Fibroblast of skin of left quadriceps (primary cell): ENCODE measurements at regions not wholly inside any gene's neighbourhood (a gene's known extent, or its start where the extent isn't known, plus 50 kb on each side); places are given as distances from the start of the nearest gene placed in this dataset.

Source experiments
- DNase-seq, 2 experiments: peaks; one replicate each; pipeline ENCODE4 v3.0.0-alpha.2; 2013; ENCODE audit warnings: low read depth in 2 of 2

DNA sequence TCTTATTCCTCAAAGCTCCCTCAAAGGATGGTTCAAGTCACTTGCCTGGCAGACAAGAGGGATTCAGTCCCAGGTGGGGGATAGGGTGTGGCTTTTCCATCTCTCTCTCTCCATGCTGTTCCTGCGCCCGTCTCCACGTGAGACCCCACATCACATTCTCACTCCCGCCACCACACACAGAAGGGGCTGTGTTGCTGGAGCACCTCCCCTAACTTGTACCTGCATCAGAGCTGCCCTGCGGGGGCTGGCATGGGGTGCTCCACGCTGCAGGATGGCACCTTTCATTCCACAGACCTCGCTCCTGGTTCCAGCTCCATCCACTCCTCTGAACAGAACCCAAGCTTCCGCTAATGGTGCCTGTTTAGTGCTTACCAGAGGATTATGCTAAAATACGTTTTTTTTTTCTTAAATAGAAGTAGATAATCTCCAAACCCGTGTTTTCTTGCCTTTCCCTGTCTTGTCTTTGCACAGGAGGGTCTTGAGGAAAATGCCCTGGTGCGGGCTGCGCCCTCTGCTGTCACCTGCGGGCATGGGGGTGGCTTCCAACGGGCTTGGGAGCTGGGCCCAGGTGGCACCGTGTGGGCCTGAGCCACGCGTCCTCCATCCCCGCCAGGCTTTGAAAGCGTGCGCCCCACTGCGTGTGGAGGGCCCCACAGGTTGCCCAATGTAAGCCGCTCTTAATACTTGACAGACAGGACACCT is 985.6 kb downstream of the BRD1 start:
- no peak for DNase-seq

GRCh38 chr22:48840112-48840949 is 987.3 kb downstream of the BRD1 start:
- no peak for DNase-seq

DNA sequence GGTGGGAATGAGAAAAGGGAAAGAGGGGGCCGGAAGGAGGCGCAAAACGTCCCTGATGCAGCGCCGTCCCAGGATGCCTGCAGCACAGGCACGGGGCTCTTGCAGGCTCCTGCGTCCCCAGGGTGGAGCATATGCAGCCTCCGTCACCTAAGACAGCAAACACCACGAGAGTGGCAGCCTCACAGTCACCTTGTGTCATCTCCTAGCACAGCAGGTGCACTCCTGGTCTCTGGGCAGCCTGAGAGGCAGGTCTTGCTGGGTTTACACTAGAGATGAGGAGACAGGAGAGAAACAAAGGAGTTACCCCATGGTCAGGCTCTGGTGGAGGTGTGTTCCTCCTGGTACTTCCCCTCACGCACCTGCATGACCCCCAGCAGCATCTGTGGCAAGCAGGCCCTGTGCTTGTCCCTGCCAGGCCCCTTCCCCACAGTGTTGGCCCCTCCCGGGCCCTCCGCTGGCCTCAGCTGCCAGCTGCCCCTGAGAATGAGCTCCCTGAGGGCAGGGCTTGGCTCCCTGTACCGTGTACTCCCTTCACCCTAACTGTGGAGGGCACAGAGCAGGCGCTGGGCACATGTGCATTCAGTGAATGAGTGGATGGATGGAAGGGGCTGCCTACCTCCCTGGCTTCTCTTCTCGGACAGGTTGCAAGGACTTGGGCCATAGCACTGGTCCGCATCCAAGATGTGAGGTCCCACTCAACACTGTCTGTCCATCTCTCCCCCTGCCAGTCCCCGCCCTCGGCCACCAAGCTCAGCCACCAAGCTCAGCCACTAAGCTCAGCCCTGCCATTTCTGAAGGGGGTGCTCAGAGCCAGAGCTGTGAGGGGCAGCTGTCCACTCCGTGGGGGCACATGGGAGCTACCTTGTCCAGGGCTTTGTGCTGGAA is 988.6 kb downstream of the BRD1 start:
- no peak for DNase-seq

DNA sequence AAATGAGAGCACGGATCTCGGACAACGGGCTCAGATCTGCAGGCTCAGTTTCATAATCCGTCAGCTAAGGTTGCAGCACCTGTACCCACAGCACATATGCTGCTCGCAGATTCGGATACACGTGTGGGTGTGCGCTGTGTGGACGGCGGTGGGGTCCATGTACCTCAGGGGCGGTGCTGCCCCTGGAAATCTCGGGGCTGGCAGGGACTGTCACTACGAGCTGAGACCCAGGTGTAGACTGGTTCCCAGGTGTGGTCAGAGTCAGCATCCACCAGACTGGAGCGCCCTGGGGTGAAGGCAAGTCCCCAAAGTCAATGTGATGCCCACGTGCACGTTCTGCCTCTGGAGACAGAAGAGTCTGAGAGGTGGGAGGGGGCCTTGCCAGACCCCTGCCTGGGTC is 989.3 kb downstream of the BRD1 start:
- DNase-seq = no peak

- DNase-seq = no peak
Measured at GRCh38 chr22:48837341-48837935, 990.2 kb downstream of the BRD1 start.

DNA sequence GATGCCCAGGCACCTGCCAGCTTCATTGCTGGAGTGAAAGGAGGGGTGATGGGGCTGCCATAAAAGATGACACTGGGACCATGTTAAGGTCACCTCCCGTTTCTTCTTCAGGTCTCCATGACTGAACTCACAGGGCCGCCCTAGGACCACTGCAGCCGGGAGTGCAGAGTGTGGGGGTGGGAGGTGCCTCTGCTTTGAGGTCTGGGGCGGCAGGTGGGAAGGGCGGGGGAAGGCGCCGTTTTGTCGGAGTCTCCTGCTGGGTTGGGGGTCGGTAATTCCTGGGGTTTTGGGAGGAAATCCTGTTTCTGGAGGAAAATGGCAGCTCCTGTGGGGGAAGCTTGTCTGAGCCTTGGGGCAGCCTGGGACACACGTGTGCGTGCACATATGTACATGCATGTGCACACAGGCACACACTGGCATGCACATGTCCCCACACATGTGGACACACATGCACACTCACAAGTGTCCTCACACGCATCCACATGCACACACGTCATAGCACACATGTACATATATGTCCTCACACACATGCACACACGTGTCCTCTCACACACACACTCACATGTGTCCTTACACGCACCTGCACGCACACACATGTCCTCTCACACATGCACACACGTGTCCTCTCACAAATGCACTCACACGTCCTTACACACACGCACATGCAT is 990.9 kb downstream of the BRD1 start:
- no peak for DNase-seq

DNA sequence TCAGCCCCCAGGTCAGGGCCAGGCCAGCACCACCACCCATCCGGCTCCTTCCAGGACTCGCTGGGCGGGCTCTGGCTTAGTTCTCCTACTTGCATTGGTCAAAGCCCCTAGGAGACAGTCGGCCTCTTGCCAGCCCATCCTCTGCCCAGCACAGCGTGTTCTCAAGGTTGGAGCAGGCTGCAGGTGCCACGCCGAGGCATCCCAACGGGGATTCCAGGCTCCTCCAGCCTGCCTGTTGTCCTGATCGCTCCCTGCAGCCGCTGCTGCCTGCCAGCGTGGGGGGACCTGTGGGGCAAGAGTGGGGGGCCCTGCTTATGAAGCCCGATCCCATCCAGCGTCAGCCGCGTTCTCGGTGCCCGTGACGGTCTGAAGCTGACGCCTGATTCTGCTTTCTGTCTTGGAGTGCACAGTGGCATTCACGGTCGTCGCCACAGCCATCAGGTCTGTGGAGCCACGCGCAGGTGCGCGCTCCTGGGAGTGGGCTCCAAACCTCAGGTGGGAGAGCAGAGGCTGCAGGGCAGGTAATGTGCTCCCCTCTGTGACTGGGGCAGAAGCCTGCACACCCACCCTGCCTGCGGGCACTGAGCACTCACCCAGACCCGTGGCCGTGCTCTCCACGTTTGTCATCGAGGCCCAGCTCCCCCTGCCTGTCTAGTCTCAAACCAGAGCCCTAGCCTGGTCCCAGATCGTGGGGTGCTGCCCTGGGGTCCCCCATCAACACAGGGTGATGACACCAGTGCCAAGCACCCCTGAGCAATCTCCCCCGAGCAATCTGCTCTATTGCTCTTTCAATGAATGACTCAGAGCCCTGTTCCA is 991.6 kb downstream of the BRD1 start:
- no peak for DNase-seq

- DNase-seq = no peak
Measured at GRCh38 chr22:48835364-48835763, 992.3 kb downstream of the BRD1 start.

GRCh38 chr22:48834404-48834803 is 993.3 kb downstream of the BRD1 start:
- DNase-seq = no peak

DNA sequence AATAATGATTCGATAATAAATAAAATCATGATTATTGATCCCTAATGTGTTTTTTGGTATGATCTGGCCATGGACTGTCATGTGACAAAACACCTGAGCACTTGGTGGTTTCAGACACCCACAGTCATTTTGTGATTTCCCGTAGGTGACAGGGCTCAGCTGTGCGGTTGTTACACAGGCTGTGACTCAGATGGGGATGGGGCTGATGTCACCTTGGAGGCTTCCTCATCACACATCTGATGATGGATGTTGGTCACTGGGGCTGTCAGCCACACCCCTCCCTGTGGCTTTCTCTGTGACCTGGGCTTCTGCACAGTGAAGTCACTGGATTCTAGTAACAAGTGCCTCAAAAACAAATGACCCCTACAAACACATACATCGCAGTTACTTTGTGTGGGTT is 995.1 kb downstream of the BRD1 start:
- DNase-seq = no peak

DNA sequence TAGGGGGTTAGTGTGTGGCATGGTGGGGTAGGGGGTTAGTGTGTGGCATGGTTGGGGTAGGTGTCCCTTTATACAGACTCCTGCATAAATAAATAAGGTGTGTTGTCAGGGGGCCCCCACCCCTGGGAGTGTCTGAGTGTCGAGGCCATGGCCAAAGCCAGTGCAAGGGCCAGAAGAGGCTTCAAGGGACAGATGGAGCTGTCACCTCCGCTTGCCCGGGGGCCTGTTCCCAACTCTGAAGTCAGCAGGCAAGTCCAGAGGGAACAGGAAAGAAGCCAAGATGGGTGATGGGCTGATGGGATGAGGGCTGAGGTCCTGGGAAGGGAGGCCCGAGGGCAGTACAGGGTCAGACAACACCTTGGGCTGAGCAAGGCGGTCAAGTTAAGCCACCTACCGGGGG is 997.8 kb downstream of the BRD1 start:
- no peak for DNase-seq

GRCh38 chr22:48828688-48829087 is 999.0 kb downstream of the BRD1 start:
- no peak for DNase-seq

- no peak for DNase-seq
Measured at GRCh38 chr22:48827904-48828555, 999.6 kb downstream of the BRD1 start.

- DNase-seq = no peak
Measured at GRCh38 chr22:48827268-48827846, 1000.3 kb downstream of the BRD1 start.

- no peak for DNase-seq
Measured at GRCh38 chr22:48826546-48826945, 1001.1 kb downstream of the BRD1 start.

GRCh38 chr22:48825802-48826520 is 1001.7 kb downstream of the BRD1 start:
- DNase-seq = no peak

DNA sequence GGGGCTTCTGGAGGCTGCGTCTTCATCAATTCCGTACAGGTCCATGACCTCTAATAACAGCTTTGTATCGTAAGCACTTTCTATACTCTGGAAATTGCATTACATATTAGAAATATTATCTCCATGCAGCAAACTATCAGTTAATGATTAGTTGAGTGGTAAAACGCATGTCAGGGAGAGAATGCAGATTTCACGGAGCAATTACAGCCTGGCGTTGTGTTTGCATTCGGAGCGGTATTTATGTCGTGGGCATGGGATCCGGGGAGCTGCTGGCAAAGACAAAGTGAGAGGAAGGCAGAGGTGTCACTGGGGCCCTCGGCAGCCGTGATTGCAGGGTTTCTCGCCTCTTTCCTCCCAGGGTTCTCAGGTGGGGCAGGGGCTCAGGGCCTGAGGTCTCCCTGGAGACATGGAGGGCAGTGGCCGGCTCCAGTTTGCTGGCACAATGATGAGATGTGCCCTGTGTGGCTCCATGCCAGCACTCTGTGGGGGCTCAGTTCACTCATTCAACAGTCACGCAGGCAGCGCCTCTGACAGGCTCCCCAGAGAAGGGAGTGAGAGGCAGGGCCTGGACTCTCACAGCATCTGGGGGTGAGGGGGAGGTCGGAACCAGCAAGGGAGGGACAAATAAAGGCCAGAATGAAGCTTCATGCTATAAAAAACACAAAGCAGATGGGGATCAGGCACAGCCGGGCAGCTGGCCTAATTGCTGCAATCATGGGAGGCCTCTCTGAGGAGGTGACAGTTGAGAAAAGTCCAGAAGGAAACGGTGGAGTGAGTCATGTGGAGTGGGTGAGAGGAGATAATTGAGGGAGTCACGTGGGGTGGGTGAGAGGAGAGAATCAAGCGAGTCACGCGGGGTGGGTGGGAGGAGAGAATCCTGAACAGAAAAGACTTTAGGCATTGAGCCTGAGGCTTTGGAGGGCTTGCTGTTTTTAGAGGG is 1002.7 kb downstream of the BRD1 start:
- no peak for DNase-seq

DNA sequence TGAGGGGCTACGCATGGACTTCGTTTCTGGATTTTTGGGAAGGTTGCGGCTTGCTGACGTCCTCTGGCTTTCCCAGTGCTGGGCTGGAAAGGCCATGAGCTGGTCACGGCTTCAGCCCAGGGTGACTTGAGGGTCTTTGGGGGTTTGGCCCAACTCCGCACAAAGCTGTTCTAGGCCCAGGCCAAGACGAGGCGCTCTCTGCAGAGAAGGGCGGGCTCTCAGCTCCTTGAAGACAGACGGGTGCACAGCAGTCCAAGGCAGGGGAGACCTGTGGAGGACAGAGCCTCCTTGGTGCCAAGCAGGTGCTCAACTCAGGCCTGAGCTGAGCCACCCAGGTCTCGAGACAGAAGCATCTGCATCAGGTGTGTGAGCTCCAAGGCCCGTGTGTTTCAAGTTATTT is 1003.7 kb downstream of the BRD1 start:
- DNase-seq = no peak
